ENCODE measurements at regions not wholly inside any gene's neighbourhood (a gene's known extent, or its start where the extent isn't known, plus 50 kb on each side); places are given as distances from the start of the nearest gene placed in this dataset.
"Not testable (repeated sequence)": the region's sequence is repeated elsewhere in the genome, so short reads cannot be mapped to it uniquely, and the experiment has no call there.

DNA sequence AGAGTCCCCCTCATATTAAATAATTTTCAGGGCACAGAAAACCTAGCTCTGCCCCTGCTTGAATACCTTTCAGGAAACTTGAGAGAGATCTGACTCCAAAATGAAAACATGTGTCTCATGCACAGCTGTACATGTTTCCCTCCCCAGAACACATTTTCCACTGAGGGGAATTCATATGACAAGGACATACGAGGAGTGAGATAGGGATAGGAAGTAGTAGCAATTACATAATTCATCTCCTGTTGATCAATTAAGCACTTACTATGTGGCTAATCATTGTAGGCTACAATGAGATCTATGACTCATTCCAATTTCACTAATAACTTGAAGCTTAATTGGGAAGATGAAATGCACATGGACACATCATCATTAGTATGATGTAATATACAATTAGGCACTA is 302.1 kb downstream of the PCDH11X start:
- not testable (repeated sequence) for DNase-seq

DNA sequence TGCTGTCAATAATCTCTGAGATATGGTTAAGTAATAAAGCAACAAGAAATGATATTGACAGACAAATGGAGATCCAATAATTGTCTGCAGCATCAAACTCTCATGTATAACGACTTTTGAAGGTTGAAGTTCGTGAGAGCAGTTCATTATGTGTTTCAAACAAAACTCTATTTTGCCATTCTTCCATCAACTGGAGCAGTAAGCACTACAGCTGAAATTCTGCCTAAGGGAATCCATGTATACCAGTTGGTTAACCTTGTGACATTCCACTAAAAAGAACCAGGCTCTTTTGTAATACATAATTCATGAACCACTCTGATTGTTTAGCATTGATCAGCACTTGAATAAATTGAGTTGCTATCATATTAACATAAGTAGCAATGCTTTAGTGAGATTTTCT is 311.6 kb downstream of the PCDH11X start:
- not testable (repeated sequence) for DNase-seq

DNA sequence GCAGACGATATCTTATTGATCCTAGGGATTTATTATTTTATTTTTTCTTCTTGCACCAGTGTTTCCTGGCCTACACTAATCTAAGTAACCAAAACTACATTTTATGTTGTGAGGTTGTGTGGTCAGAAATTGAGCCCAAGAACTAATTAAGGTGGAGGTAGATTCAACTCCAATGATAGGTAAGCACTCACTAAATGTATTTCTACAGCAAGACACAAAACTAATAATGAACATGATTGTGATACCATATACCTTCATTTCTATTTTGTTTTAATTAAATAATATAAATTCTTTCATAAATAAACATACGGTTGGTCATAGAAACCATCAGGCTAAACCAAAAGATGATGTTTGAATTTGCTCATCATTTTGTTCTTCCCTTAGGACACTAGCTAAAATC is 319.0 kb downstream of the PCDH11X start:
- DNase-seq: not testable (repeated sequence)

DNA sequence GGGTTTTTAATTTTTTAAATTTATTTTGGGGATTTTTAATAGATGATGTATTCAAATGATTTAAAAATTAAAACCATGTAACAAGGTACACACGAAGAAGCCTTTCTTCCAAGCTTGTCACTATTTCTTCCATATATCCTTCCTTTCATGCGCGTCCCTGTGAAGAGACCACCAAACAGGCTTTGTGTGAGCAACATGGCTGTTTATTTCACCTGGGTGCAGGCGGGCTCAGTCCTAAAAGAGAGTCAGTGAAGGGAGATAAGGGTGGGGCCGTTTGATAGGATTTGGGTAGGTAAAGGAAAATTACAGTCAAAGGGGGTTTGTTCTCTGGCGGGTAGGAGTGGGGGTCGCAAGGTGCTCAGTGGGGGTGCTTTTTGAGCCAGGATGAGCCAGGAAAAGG is 320.9 kb downstream of the PCDH11X start:
- not testable (repeated sequence) for DNase-seq

DNA sequence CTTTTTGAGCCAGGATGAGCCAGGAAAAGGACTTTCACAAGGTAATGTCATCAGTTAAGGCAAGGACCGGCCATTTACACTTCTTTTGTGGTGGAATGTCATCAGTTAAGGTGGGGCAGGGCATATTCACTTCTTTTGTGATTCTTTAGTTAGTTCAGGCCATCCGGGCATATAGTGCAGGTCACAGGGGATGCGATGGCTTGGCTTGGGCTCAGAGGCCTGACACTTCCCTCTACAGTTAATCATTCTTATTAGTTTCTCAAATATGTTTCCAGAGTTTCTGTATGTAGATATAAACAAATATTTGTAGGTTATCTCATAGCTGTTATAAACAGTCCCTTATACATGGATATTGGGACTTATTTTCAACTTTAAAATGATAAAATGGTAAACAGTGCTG is 326.5 kb downstream of the PCDH11X start:
- not testable (repeated sequence) for DNase-seq

DNA sequence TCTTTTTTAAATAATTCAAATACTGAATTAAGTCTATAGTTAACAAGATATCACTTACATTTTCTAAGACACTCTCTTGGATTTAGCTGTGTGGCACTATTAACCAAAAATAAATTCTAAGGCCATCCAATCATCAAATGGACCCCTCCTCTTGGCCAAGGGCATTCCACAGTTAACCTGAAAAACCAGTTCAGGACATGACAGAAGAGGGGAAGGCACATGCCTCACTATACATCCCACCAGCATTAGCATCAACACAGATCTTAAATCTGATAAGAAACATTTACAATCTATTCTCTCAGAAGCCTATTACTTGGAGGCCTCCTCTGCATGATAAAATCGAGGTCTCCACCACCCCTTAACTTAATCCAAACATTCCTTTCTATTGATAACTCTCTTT is 327.5 kb downstream of the PCDH11X start:
- DNase-seq: not testable (repeated sequence)

DNA sequence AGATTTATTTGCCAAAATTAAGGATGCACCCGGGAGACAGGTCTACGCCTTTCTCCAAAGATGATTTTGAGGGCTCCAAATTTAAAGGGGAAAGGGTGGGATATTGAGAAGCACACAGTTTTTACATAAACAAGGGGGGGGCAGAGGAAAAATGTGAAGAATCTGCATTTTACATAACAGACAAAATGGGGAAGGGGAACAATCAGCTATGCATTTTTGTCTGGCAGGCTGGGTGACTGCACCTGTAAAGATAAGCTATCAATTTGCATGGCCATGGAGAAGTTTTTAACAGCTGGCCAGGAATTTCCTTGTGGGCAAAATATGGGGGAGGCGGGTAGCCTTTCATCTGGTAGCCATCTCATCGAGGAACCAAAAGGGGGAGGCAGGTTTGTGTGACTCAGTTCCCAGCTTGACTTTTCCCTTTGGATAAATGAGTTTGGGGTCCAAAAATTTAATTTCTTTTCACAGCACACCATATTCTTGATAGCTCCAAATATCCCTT is 331.3 kb downstream of the PCDH11X start:
- not testable (repeated sequence) for DNase-seq

DNA sequence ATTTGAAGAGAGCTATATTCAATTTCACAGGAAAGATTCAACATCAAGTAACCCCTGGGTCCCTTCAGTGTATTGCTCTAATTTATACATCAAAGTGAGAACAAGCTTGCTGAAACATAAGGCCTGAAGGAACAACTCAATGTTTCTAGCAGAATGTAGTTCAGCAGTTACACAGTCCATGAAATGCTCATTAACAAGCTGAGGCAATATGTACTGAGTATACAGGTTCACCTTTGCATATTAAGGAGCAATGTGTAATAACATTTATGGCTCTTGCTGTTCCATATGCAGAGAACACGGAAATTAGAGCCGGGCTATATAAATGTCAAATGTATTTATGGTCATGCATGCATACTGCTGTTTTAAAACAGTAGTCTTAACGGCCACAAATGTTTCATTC is 338.5 kb downstream of the PCDH11X start:
- not testable (repeated sequence) for DNase-seq

DNA sequence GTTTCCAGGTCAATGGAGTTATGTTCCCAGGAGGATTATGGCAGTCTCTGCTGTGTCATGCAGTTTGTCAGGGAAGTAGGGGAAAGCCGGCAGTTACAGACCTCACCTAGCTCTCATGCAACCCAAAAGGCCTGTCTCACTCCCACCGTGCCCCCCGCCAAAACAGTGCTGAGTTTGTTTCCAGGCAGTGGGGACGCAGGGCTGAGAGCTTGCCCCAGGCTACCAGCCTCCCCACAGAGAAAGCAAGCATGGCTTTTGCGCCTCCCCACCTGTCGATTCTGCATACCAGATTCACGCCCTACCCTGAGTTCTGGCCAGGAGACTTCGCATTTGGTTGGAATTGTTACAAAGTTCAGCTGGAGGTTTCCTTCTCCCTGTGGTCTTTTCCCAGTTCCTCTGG is 383.9 kb downstream of the PCDH11X start:
- not testable (repeated sequence) for DNase-seq

DNA sequence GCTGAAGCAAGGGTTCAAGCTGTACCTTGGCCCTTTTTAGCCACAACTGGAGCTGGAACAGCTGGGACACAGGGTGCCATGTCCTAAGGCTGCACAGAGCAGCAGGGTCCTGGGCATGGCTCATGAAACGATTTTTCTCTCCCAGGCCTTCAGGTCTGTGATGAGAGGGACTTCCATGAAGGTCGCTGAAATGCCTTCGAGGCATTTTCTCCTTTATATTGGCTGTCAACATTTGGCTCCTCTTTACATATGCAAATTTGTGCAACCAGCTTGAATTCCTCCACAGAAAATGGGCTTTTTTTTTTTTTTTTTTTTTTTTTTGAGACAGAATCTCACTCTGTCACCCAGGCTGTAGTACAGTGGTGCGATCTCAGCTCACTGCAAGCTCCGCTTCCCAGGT is 430.8 kb downstream of the PCDH11X start:
- DNase-seq: no peak

DNA sequence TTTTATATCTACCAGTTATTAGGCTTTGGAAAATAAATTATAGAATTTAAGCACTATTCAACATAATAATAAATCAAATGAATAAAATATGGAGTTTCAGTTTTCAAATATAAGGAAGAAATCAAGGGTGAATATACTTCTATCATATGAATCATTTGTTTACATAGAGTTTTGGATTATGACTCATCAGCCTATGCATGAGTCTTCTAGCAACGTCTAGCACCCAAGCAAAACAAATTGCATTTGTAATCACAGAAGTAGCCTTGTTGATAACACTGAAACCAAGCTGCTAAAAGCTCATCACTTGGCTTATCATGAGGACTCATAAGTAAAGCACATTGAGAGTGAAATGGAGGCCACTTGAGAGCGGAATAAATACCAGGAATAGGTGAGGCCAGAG is 434.6 kb downstream of the PCDH11X start:
- no peak for DNase-seq

DNA sequence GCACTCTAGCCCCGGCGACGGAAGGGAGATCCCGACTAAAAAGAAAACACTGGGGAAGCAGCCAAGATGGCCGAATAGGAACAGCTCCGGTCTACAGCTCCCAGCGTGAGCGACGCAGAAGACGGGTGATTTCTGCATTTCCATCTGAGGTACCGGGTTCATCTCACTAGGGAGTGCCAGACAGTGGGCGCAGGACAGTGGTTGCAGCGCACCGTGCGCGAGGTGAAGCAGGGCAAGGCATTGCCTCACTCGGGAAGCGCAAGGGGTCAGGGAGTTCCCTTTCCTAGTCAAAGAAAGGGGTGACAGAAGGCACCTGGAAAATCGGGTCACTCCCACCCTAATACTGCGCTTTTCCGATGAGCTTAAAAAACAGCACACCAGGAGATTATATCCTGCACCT is 435.8 kb downstream of the PCDH11X start:
- DNase-seq: not testable (repeated sequence)

DNA sequence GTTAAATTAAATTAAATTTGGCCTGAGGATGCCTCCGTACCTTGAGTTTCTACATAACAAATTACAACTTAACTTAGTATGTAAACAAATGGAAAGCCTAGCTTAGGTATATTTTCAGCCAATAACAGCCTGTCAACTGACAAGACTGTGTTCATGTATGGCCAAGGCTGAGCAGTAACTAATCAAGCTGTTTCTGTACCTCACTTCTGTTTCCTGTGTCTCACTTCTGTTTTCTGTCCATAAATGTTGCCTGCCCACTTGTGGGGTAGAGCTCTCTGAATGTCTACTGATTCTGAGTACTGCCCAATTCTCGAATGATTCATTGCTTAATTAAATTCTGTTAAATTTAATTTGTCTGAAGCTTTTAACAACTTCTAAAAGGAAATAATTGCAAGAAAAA is 445.2 kb downstream of the PCDH11X start:
- DNase-seq: no peak

DNA sequence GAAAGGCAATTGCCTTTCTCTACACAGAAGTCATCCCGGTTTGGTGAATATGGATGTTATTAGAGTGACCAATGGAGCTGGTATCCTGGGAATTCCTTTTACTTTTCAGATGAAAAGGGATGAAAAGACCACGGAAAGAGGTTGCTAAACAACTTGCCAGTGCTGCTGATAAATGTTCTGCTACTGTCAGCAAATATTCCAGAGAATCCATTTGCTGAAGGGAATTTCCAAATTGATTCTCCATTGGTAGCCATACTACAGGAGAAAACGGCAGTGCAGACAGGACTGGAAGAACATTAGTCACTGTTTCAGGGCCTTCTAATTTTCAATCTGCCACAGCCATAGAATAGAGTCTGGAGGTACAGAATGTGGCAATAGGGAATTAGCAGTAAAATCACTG is 451.5 kb downstream of the PCDH11X start:
- no peak for DNase-seq

DNA sequence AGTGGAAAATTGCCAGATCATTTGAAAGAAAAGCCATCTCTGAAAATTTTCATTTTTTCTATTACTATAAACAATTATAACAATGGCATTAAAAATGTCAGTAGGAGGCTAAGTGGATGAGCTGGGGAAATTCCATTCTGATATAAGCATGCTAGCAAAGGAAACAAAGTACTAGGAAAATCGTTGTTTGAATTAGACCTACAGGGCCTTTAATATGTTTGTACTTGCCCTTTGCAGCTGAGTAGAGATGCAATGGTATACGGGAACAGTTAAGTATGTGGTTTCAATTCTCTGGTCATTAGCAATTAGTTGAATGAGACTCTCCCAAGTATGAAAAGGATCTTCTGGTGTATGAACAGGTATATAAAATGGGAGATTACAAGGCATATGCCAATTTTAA is 452.2 kb downstream of the PCDH11X start:
- DNase-seq: no peak

DNA sequence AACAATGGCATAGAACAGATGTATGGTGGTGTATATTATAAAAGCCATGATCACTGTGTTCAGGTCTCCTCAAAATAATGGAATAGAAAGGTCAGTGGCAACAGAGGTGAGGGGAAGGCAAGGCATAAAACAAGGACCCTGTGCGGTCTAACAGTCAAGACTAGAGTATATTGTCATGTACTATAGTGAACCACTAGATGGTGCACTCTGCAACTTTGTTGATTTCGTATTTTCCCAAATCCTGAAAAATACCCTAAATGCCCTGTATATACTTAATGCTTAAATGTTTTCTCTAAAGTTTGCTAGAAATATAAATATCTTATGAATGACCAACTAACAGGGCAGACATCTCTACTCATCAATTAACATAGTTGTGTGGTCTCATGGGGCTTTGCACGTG is 453.0 kb downstream of the PCDH11X start:
- peak; percentile 5 for DNase-seq

DNA sequence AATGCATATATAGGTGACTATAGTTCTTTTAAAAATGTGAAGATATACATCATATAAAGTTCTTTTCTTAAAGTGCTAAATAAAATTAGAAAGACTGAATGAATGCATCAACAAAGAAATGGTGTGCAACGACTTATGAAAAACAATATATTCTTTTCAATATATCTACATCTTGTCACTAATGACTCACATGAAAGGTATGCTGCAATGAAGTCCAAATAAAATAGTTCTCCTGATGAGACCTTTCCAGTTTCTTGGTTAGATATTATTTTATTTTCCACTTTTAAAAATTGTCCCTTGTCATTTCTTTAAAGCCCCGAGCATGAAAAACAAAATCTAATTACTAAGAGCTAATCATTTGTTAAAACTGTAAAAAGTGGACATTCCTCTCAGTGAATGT is 462.1 kb downstream of the PCDH11X start:
- no peak for DNase-seq

DNA sequence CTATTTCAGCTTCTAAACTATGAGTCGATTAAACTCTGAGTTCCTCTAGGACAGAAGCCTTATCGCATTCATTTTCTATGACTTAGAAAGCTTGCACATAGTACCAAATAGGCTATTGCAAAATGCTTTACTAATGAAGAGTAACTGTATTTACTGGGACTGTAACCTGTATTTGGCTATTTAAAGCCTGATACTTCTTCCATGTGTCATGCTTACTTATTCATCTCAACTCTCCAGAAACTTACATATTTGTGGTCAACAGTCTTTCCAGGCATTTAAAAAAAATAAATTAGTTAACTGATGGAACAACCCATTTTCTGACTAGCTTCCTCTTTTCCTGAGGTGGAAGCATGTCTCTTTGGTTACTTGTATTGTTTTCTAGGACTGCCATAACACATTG is 467.9 kb downstream of the PCDH11X start:
- no peak for DNase-seq

DNA sequence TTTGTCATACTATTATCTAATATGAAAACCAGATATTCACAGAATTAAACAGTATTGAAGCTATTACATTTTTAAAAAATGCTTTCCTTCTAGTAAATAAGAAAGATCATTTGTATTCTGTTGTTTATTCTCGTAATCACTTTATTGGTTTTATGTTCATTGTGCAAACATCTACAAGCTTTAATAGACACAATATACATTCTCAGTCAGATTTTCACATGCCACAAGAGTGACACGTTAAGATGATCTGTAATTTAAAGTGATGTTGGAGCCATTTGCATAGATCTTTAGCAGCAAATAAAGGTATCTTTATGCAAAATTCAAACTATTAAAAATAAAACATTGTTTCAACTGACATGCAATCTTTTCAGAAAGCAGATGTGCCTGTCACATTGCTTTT is 469.9 kb downstream of the PCDH11X start:
- DNase-seq: no peak

DNA sequence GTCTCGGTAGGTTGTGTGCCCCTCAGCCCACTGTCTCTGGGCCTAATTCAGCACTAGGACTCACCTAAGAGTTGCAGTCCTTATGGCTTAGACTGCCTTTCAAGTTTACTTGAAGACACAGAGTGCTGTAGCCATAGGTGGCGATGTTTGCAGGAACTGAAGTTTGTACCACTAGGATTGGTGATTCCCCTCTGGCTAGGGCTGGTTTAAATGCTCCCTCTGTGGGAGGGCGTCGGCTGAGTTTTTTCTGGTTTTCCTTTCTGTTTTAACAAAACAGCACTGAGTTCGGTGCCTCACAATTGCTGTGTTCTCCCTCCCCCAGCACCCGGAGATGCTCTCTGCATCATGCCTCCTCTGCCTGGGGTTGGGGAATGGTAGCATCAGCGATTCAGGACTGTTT is 480.9 kb downstream of the PCDH11X start:
- DNase-seq: no peak

DNA sequence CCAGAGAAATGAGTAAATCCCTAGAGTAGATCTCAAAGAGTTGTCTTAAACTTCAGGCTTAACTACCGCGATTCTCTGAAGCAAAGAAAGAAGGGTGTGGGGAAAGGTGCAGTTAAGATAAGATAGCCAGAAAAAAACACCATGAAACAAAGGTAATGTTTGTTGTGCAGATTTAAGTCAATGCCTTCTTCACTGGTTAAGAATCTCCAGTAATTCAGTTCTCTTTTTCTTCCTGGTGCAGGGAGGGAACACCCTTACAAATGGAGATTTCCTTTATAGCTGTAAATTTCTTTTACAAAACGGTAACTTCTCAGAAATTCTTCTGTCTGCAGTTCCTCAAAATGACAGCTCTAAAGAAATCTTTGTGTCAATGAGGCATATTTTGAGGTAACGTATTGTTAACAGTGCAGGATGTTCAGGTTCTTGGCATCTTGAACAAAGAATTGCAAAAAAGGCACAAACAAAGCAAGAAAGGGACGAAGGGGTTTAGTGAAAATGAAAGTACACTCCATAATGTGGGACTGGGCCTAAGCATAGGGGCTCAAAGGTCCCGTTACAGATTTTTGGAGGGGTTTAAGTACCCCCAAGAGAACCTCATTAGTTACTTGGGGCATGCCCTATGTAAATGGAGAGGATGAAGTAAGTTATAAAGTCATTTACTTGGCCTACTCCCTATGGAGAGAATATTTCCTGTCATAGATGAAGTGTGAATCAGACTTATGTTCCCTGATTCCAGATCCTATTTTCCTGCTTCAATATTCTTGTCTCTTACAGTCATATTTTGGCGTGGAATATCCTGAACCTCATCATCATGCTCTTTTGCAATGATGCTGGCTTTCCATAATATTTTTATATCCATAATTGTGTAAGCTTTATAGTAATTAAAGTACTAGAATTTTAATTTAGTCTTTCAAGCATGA is 492.0 kb downstream of the PCDH11X start:
- no peak for DNase-seq

DNA sequence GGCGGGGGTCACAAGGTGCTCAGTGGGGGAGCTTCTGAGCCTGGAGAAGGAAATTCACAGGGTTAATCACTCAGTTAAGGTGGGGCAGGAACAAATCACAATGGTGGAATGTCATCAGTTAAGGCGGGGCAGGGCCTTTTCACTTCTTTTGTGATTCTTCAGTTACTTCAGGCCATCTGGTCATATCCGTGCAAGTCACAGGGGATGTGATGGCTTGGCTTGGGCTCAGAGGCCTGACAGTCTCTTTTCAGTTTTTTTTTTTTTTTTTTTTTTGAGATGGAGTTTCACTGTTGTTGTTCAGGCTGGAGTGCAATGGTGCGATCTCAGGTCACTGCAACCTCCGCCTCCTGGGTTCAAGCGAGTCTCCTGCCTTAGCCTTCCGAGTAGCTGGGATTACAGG is 499.4 kb downstream of the PCDH11X start:
- DNase-seq: not testable (repeated sequence)

DNA sequence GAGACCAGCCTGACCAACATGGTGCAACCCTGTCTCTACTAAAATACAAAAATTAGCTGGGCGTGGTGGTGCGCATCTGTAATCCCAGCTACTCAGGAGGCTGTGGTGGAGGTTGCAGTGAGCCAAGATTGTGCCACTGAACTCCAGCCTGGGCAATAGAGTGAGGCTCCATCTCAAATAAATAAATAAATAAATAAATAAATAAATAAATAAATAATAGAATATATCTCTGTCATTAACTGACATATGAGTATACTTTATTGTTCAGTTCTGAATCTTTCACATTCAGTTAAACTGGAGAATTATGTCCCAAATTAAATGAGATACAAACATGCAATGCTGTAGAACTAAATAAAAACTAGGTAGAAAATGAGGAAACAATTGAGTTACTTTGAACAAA is 501.2 kb downstream of the PCDH11X start:
- DNase-seq: not testable (repeated sequence)

DNA sequence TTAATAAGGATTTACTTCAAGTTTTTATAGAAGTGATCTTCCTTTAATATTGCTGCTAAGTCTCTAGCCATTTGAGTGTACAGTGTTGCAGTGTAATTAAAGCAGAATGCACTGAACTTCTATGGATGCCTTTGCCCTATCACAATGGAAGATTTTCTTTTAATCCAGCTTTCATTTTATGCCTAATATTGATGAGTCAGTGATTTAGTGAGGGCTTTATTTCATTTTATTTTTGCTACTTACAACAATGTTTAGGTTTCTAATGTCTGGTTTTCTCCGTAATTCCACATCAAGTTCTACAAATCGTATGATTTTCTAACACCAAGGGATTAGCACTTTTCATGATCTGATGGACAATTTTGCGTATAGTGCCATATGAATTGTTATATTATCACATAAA is 504.1 kb downstream of the PCDH11X start:
- no peak for DNase-seq

DNA sequence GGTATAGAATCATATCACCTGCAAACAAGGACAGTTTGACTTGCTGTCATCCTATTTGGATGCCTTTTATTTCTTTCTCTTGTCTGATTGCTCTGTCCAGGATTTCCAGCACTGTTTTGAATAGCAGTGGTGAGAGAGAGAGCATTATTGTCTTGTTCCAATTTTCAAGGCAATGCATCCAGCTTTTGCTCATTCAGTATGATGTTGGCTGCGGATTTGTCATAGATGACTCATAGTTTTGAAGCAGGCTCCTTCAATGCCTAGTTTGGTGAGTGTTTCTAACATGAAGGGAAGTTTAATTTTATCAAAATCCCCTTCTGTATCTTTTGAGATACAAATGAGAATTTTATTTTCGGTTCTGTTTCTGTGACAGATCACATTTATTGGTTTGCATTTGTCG is 518.9 kb downstream of the PCDH11X start:
- DNase-seq: not testable (repeated sequence)

Measured in hematopoietic multipotent progenitor cell treated with erythropoietin and hydrocortisone succinate and interleukin-3 and kit ligand, for 6 days (in vitro differentiated cells).